Esophagus squamous epithelium (tissue), 5 donors: ENCODE measurements at regions not wholly inside any gene's neighbourhood (a gene's known extent, or its start where the extent isn't known, plus 50 kb on each side); places are given as distances from the start of the nearest gene placed in this dataset.

Source experiments
- DNase-seq: peaks from one replicate; lab custom pipeline; 2025; lab: John Stamatoyannopoulos, UW
- H3K27ac ChIP-seq, 4 donors: fragments of 200-600 bp; sonication (generic); one replicate each; pipeline ENCODE4 v1.5.1; 2016 to 2019; ENCODE audit warnings: mild to moderate bottlenecking in 1 of 4
- H3K27me3 ChIP-seq, 4 donors: fragments of 200-600 bp; sonication (generic); 1 replicate in 3 of 4; 2 replicates in 1 of 4; pipeline versions ENCODE4 v1.5.1 to v1.6.0; 2017 to 2021; ENCODE audit warnings: antibody characterized with exemption in 1 of 4
- H3K36me3 ChIP-seq, 3 donors: fragments of 200-600 bp; sonication (generic); one replicate each; pipeline ENCODE4 v1.5.1; 2016 to 2019
- H3K4me1 ChIP-seq, 3 donors: fragments of 200-600 bp; sonication (generic); one replicate each; pipeline ENCODE4 v1.5.1; 2017 to 2019
- H3K4me3 ChIP-seq, 4 donors: fragments of 200-600 bp; sonication (generic); 1 replicate in 3 of 4; 2 replicates in 1 of 4; pipeline ENCODE4 v1.5.1; 2016 to 2019; ENCODE audit warnings: mild to moderate bottlenecking in 2 of 4, moderate library complexity in 1 of 4
- H3K9me3 ChIP-seq, 3 donors: fragments of 200-600 bp; sonication (generic); one replicate each; pipeline ENCODE4 v1.5.1; 2016 to 2019
- CTCF ChIP-seq, 6 experiments: fragments of 450-650 bp in 4 of 6; fragments of 200-600 bp in 2 of 6; sonication (generic) in 2 of 6; IDR thresholded peaks; one replicate each; pipeline ENCODE4 v1.5.1; 2016 to 2019; ENCODE audit warnings: antibody characterized with exemption in 6 of 6, mild to moderate bottlenecking in 4 of 6, moderate library complexity in 4 of 6
- POLR2A ChIP-seq, 4 donors: fragments of 450-650 bp; IDR thresholded peaks; one replicate each; pipeline ENCODE4 v1.6.1; 2017; ENCODE audit warnings: antibody characterized with exemption in 4 of 4, mild to moderate bottlenecking in 4 of 4, moderate library complexity in 3 of 4
- WGBS, 2 donors: methylation state at CpG; one replicate each; pipeline ENCODE4 v1.1.5; 2018; 5-methylcytosine and 5-hydroxymethylcytosine counted together
- intact Hi-C: fragments of 100-400 bp; cut with DNase I; formaldehyde crosslinking; loops from one replicate; pipeline ENCODE4 v1.15.0; 2022
- donor health status: DM: yes; HTN: yes; CAD: no.

GRCh38 chr10:131620904-131621303 is 279.9 kb upstream of the PPP2R2D start:
- intact Hi-C loops = no loop called here
- H3K27ac ChIP-seq = no peak overlapping the region
- H3K9me3 ChIP-seq = no peaks in the 10 kb centered on the region
- DNase-seq = no peak
- no peaks in the 10 kb centered on the region for H3K36me3 ChIP-seq
- H3K27me3 ChIP-seq = peaks cover 0 to 14% (median 0%) of the 10 kb centered on the region in 4 donors
- no peak for TF ChIP-seq CTCF (IDR thresholded peaks at IDR 0.05)
- no peak for TF ChIP-seq POLR2A (IDR thresholded peaks at IDR 0.05)
- 84 to 87% methylated on average over 6 of the region's 7 CpGs for WGBS, 2 donors
- no peak overlapping the region for H3K4me3 ChIP-seq
- H3K4me1 ChIP-seq = no peaks in the 10 kb centered on the region

GRCh38 chr10:131621784-131622624 is 278.8 kb upstream of the PPP2R2D start:
- H3K36me3 ChIP-seq = no peaks in the 10 kb centered on the region
- no peak overlapping the region for H3K27ac ChIP-seq
- no peak overlapping the region for H3K4me3 ChIP-seq
- H3K9me3 ChIP-seq = no peaks in the 10 kb centered on the region
- peaks cover 0 to 8% (median 0%) of the 10 kb centered on the region in 4 donors for H3K27me3 ChIP-seq
- TF ChIP-seq CTCF (IDR thresholded peaks at IDR 0.05) (no peak), POLR2A (IDR thresholded peaks at IDR 0.05) (no peak)
- DNase-seq = no peak
- H3K4me1 ChIP-seq = no peaks in the 10 kb centered on the region
- 52 to 68% methylated on average over 10 to 11 of the region's 22 CpGs for WGBS, 2 donors
- intact Hi-C loops = no loop called here

GRCh38 chr10:131625041-131625440 is 275.8 kb upstream of the PPP2R2D start:
- no peaks in the 10 kb centered on the region for H3K4me1 ChIP-seq
- H3K4me3 ChIP-seq = no peak overlapping the region
- no peak for TF ChIP-seq CTCF (IDR thresholded peaks at IDR 0.05)
- no peak for TF ChIP-seq POLR2A (IDR thresholded peaks at IDR 0.05)
- DNase-seq = no peak
- H3K27ac ChIP-seq = no peak overlapping the region
- 80 to 87% methylated on average over 5 to 9 of the region's 26 CpGs for WGBS, 2 donors
- no peaks in the 10 kb centered on the region for H3K36me3 ChIP-seq
- intact Hi-C loops = no loop called here
- H3K27me3 ChIP-seq = no peaks in the 10 kb centered on the region
- no peaks in the 10 kb centered on the region for H3K9me3 ChIP-seq

- H3K4me1 ChIP-seq = no peaks in the 10 kb centered on the region
- no peaks in the 10 kb centered on the region for H3K27me3 ChIP-seq
- H3K36me3 ChIP-seq = no peaks in the 10 kb centered on the region
- no peak overlapping the region for H3K4me3 ChIP-seq
- TF ChIP-seq POLR2A (IDR thresholded peaks at IDR 0.05) = no peak
- no peak for TF ChIP-seq CTCF (IDR thresholded peaks at IDR 0.05)
- H3K27ac ChIP-seq = no peak overlapping the region
- DNase-seq = no peak
- no peaks in the 10 kb centered on the region for H3K9me3 ChIP-seq
- intact Hi-C loops = no loop called here
- 79% methylated on average over 5 of the region's 11 CpGs; no CpG with 5 or more reads in 1 of the 2 donors for WGBS, 2 donors
Observed at GRCh38 chr10:131626274-131626673, 274.5 kb upstream of the PPP2R2D start.

- Histone ChIP-seq H3K4me1 (no peaks in the 10 kb centered on the region), H3K27me3 (no peaks in the 10 kb centered on the region), H3K27ac (no peak overlapping the region), H3K9me3 (no peaks in the 10 kb centered on the region), H3K36me3 (no peaks in the 10 kb centered on the region), H3K4me3 (no peak overlapping the region)
- no peak for DNase-seq
- 33 to 42% methylated on average over 4 of the region's 4 CpGs for WGBS, 2 donors
- no peak for TF ChIP-seq CTCF (IDR thresholded peaks at IDR 0.05)
- no peak for TF ChIP-seq POLR2A (IDR thresholded peaks at IDR 0.05)
- intact Hi-C loops = no loop called here
Observed at GRCh38 chr10:131629026-131629770, 271.6 kb upstream of the PPP2R2D start.
